SK-N-SH treated with all-trans-retinoic acid at 6 μM for 48 hours (cell line): ENCODE measurements at regions not wholly inside any gene's neighbourhood (a gene's known extent, or its start where the extent isn't known, plus 50 kb on each side); places are given as distances from the start of the nearest gene placed in this dataset.

Source experiments
- CSDC2 ChIP-seq: fragments of 250-450 bp; sonication (Bioruptor Pico); IDR thresholded peaks from 2 replicates; pipeline ENCODE4 v1.5.0; 2020; ENCODE audit warnings: mild to moderate bottlenecking, moderate library complexity
- ISL1 ChIP-seq: fragments of 250-450 bp; sonication (Bioruptor Pico); IDR thresholded peaks from 2 replicates; pipeline ENCODE4 v2.1.2; 2022; ENCODE audit warnings: mild to moderate bottlenecking, moderate library complexity
- OSR1 ChIP-seq: fragments of 250-450 bp; sonication (Bioruptor Pico); IDR thresholded peaks from 2 replicates; pipeline ENCODE4 v1.8.0; 2022; ENCODE audit warnings: moderate library complexity, mild to moderate bottlenecking, inconsistent platforms
- PATZ1 ChIP-seq: fragments of 250-450 bp; sonication (Bioruptor Pico); IDR thresholded peaks from 2 replicates; pipeline ENCODE4 v1.8.0; 2020; ENCODE audit warnings: mild to moderate bottlenecking, moderate library complexity, borderline replicate concordance
- PPARA ChIP-seq: fragments of 250-450 bp; sonication (Bioruptor Pico); IDR thresholded peaks from 2 replicates; pipeline ENCODE4 v1.5.0; 2020; ENCODE audit warnings: mild to moderate bottlenecking, borderline replicate concordance
- TOX ChIP-seq: fragments of 250-450 bp; sonication (Bioruptor Pico); IDR thresholded peaks from 2 replicates; pipeline ENCODE4 v1.8.0; 2021; ENCODE audit warnings: mild to moderate bottlenecking, moderate library complexity, borderline replicate concordance
- ZC3H10 ChIP-seq: fragments of 250-450 bp; sonication (Bioruptor Pico); IDR thresholded peaks from 2 replicates; pipeline ENCODE4 v1.5.1; 2021; ENCODE audit warnings: mild to moderate bottlenecking, moderate library complexity
- ZFP3 ChIP-seq: fragments of 250-450 bp; sonication (Bioruptor Pico); IDR thresholded peaks from 2 replicates; pipeline ENCODE4 v1.5.0; 2020; ENCODE audit warnings: mild to moderate bottlenecking, moderate library complexity
- ZFP30 ChIP-seq: fragments of 450-650 bp; formaldehyde crosslinking; IDR thresholded peaks from 2 replicates; pipeline ENCODE4 v1.5.0; 2022; ENCODE audit warnings: mild to moderate bottlenecking, moderate library complexity
- ZNF565 ChIP-seq: fragments of 450-650 bp; formaldehyde crosslinking; conservative IDR thresholded peaks from 2 replicates; pipeline ENCODE4 v1.5.0; 2020; ENCODE audit warnings: low read depth, mild to moderate bottlenecking, moderate library complexity

GRCh38 chr16:86353948-86354347 lies 156.4 kb upstream of the FOXF1 start:
- TF ChIP-seq CSDC2 (CRISPR knock-in tag) (no peak), ZNF565 (CRISPR knock-in tag) (no peak), ZFP3 (CRISPR knock-in tag) (no peak), ZC3H10 (no peak), OSR1 (CRISPR knock-in tag) (no peak), TOX (CRISPR knock-in tag) (no peak), PPARA (CRISPR knock-in tag) (no peak), ZFP30 (CRISPR knock-in tag) (no peak), PATZ1 (CRISPR knock-in tag) (no peak), ISL1 (CRISPR knock-in tag) (no peak)
